Naive thymus-derived CD4-positive, alpha-beta T cell (primary cell): ENCODE measurements at regions not wholly inside any gene's neighbourhood (a gene's known extent, or its start where the extent isn't known, plus 50 kb on each side); places are given as distances from the start of the nearest gene placed in this dataset.

Source experiments
- ATAC-seq: fragments of 150-1000 bp; cut with Tn5 transposase; 2 replicates; pipeline ENCODE4 v1.10.0; 2021; ENCODE audit warnings: mild to moderate bottlenecking, moderate library complexity
- CTCF ChIA-PET: fragments of 350-600 bp; sonication (Branson Sonifier 250); formaldehyde crosslinking; loops from one replicate; lab custom pipeline; 2021; ENCODE audit warnings: antibody characterized with exemption; lab: Charles Lee
- POLR2A ChIA-PET: fragments of 350-600 bp; sonication (Branson Sonifier 250); formaldehyde crosslinking; loops from one replicate; lab custom pipeline; 2021; ENCODE audit warnings: antibody characterized with exemption, inconsistent platforms; lab: Charles Lee
- DNase-seq, 9 donors: peaks; one replicate each; pipeline versions ENCODE4 v3.0.0 to v3.0.0-alpha.2; 2020 to 2022; ENCODE audit warnings: mixed read lengths in 1 of 9
- H3K27ac ChIP-seq: one replicate; pipeline ENCODE4 v1.7.0; 2013; ENCODE audit warnings: mild to moderate bottlenecking, low read depth, low read length, moderate library complexity
- H3K27me3 ChIP-seq, 2 donors: one replicate each; pipeline ENCODE4 v1.7.0; 2013; ENCODE audit warnings: low read length in 2 of 2, mild to moderate bottlenecking in 2 of 2, moderate library complexity in 2 of 2; ENCODE audit not compliant: control insufficient read depth in 2 of 2, insufficient read depth in 2 of 2
- H3K36me3 ChIP-seq, 3 experiments: 1 replicate in 2 of 3; 2 replicates in 1 of 3; pipeline ENCODE4 v1.7.0; 2013; ENCODE audit warnings: low read length in 3 of 3, mild to moderate bottlenecking in 3 of 3, moderate library complexity in 1 of 3; ENCODE audit not compliant: insufficient read depth in 3 of 3, control insufficient read depth in 2 of 3
- H3K4me1 ChIP-seq, 2 donors: one replicate each; pipeline ENCODE4 v1.7.0; 2013; ENCODE audit warnings: low read length in 2 of 2, mild to moderate bottlenecking in 2 of 2, moderate library complexity in 1 of 2; ENCODE audit not compliant: control insufficient read depth in 2 of 2, insufficient read depth in 2 of 2
- H3K4me3 ChIP-seq: 2 replicates; pipeline ENCODE4 v1.7.0; 2013; ENCODE audit warnings: mild to moderate bottlenecking, low read length
- H3K9me3 ChIP-seq, 3 experiments: 1 replicate in 2 of 3; 2 replicates in 1 of 3; pipeline ENCODE4 v1.7.0; 2013; ENCODE audit warnings: low read length in 3 of 3; ENCODE audit not compliant: control insufficient read depth in 2 of 3
- H3K27ac Mint-ChIP-seq, 9 donors: one replicate each; pipeline ENCODE4 v1.8.0; 2020 to 2022; ENCODE audit warnings: mixed read lengths in 9 of 9, mild to moderate bottlenecking in 8 of 9, moderate library complexity in 5 of 9, inconsistent platforms in 2 of 9
- H3K27me3 Mint-ChIP-seq, 5 donors: one replicate each; pipeline ENCODE4 v1.8.0; 2021 to 2022; ENCODE audit warnings: mixed read lengths in 5 of 5, mild to moderate bottlenecking in 1 of 5
- H3K36me3 Mint-ChIP-seq, 5 donors: one replicate each; pipeline ENCODE4 v1.8.0; 2020 to 2022; ENCODE audit warnings: mixed read lengths in 5 of 5, mild to moderate bottlenecking in 3 of 5, inconsistent platforms in 1 of 5
- H3K4me1 Mint-ChIP-seq, 7 donors: one replicate each; pipeline ENCODE4 v1.8.0; 2020 to 2022; ENCODE audit warnings: mixed read lengths in 7 of 7, mild to moderate bottlenecking in 3 of 7, inconsistent platforms in 1 of 7
- H3K4me3 Mint-ChIP-seq, 10 donors: one replicate each; pipeline ENCODE4 v1.8.0; 2020 to 2022; ENCODE audit warnings: mild to moderate bottlenecking in 10 of 10, mixed read lengths in 10 of 10, moderate library complexity in 6 of 10, inconsistent platforms in 2 of 10
- H3K9me3 Mint-ChIP-seq, 11 donors: one replicate each; pipeline ENCODE4 v1.8.0; 2020 to 2022; ENCODE audit warnings: mixed read lengths in 11 of 11, mild to moderate bottlenecking in 4 of 11, inconsistent platforms in 1 of 11, moderate library complexity in 1 of 11
- intact Hi-C, 2 donors: fragments of 100-400 bp; cut with micrococcal nuclease; formaldehyde crosslinking; loops; one replicate each; pipeline ENCODE4 v1.15.1; 2023

GRCh38 chr12:107480836-107481608 is 204.6 kb upstream of the PWP1 start:
- Mint-ChIP-seq H3K4me3 (no peak overlapping the region), H3K9me3 (no peaks in the 10 kb centered on the region), H3K27me3 (no peaks in the 10 kb centered on the region), H3K4me1 (peaks cover 6 to 65% (median 40%) of the 10 kb centered on the region in 7 donors), H3K36me3 (no peaks in the 10 kb centered on the region), H3K27ac (peak overlapping the region in 1 of 9 donors; percentile 74)
- ChIA-PET CTCF (interaction anchor here (0.7 kb wide), 1 partner anchor 12 kb away, joined by 4 read pairs; no protein-coding TSS in a partner anchor), POLR2A (no interaction called here)
- H3K27ac ChIP-seq, result no peak overlapping the region
- intact Hi-C loops, result no loop called here
- no peaks in the 10 kb centered on the region for H3K36me3 ChIP-seq
- no peaks in the 10 kb centered on the region for H3K9me3 ChIP-seq
- DNase-seq (no peak), ATAC-seq (no peak)
- H3K4me1 ChIP-seq, result peaks cover 0 to 4% of the 10 kb centered on the region in 2 donors
- no peak overlapping the region for H3K4me3 ChIP-seq
- no peaks in the 10 kb centered on the region for H3K27me3 ChIP-seq

GRCh38 chr12:107484230-107484629 is 201.4 kb upstream of the PWP1 start:
- H3K9me3 ChIP-seq, result no peaks in the 10 kb centered on the region
- H3K4me3 ChIP-seq, result no peak overlapping the region
- POLR2A ChIA-PET, result no interaction called here
- Mint-ChIP-seq H3K36me3 (no peaks in the 10 kb centered on the region), H3K4me1 (peaks cover 8 to 79% (median 60%) of the 10 kb centered on the region in 7 donors), H3K9me3 (no peaks in the 10 kb centered on the region), H3K4me3 (no peak overlapping the region), H3K27ac (peak overlapping the region in 4 of 9 donors; percentile 21 to 72 (median 44)), H3K27me3 (no peaks in the 10 kb centered on the region)
- intact Hi-C loops, result no loop called here
- no peak overlapping the region for H3K27ac ChIP-seq
- DNase-seq (no peak), ATAC-seq (no peak)
- CTCF ChIA-PET, result no interaction called here
- H3K36me3 ChIP-seq, result no peaks in the 10 kb centered on the region
- H3K4me1 ChIP-seq, result peaks cover 3 to 9% of the 10 kb centered on the region in 2 donors
- H3K27me3 ChIP-seq, result no peaks in the 10 kb centered on the region

- POLR2A ChIA-PET, result interaction anchor here (1.3 kb wide), 1 partner anchor 32 kb away, joined by 3 read pairs; no protein-coding TSS in a partner anchor
- CTCF ChIA-PET, result no interaction called here
- Histone ChIP-seq H3K9me3 (no peaks in the 10 kb centered on the region), H3K4me1 (peaks cover 3 to 9% of the 10 kb centered on the region in 2 donors), H3K27ac (no peak overlapping the region), H3K4me3 (no peak overlapping the region), H3K36me3 (no peaks in the 10 kb centered on the region), H3K27me3 (no peaks in the 10 kb centered on the region)
- DNase-seq (no peak), ATAC-seq (no peak)
- H3K36me3 Mint-ChIP-seq, result no peaks in the 10 kb centered on the region
- no peak overlapping the region for H3K4me3 Mint-ChIP-seq
- H3K27ac Mint-ChIP-seq, result peak overlapping the region in 3 of 9 donors; percentile 25 to 72 (median 54)
- intact Hi-C loops, result no loop called here
- no peaks in the 10 kb centered on the region for H3K27me3 Mint-ChIP-seq
- peaks cover 8 to 72% (median 60%) of the 10 kb centered on the region in 7 donors for H3K4me1 Mint-ChIP-seq
- H3K9me3 Mint-ChIP-seq, result no peaks in the 10 kb centered on the region
Measured at GRCh38 chr12:107484941-107485340, 200.7 kb upstream of the PWP1 start.

GRCh38 chr12:107485731-107486130 is 199.9 kb upstream of the PWP1 start:
- Mint-ChIP-seq H3K36me3 (no peaks in the 10 kb centered on the region), H3K4me1 (peaks cover 8 to 65% (median 61%) of the 10 kb centered on the region in 7 donors), H3K27me3 (no peaks in the 10 kb centered on the region), H3K9me3 (no peaks in the 10 kb centered on the region), H3K4me3 (peak overlapping the region in 1 of 10 donors; percentile 34), H3K27ac (peak overlapping the region in 5 of 9 donors; percentile 5 to 43 (median 32))
- no peak overlapping the region for H3K4me3 ChIP-seq
- ATAC-seq (no peak), DNase-seq (no peak)
- CTCF ChIA-PET, result no interaction called here
- intact Hi-C loops, result no loop called here
- H3K27me3 ChIP-seq, result no peaks in the 10 kb centered on the region
- no peaks in the 10 kb centered on the region for H3K9me3 ChIP-seq
- peaks cover 3 to 9% of the 10 kb centered on the region in 2 donors for H3K4me1 ChIP-seq
- no peaks in the 10 kb centered on the region for H3K36me3 ChIP-seq
- no peak overlapping the region for H3K27ac ChIP-seq
- POLR2A ChIA-PET, result interaction anchor here (1.3 kb wide), 1 partner anchor 31 kb away, joined by 3 read pairs; no protein-coding TSS in a partner anchor

GRCh38 chr12:107486140-107486892 is 199.3 kb upstream of the PWP1 start:
- peak overlapping the region in 5 of 9 donors; percentile 6 to 80 (median 36) for H3K27ac Mint-ChIP-seq
- no peak for ATAC-seq
- intact Hi-C loops, result no loop called here

GRCh38 chr12:107487011-107487680 is 198.5 kb upstream of the PWP1 start:
- intact Hi-C loops, result no loop called here
- H3K9me3 ChIP-seq, result no peaks in the 10 kb centered on the region
- Mint-ChIP-seq H3K27ac (peak overlapping the region in 1 of 9 donors; percentile 6), H3K36me3 (no peaks in the 10 kb centered on the region), H3K9me3 (no peaks in the 10 kb centered on the region), H3K27me3 (no peaks in the 10 kb centered on the region), H3K4me3 (peak overlapping the region in 3 of 10 donors; percentile 18 to 26 (median 20)), H3K4me1 (peaks cover 13 to 73% (median 67%) of the 10 kb centered on the region in 7 donors)
- DNase-seq (no peak), ATAC-seq (no peak)
- H3K27ac ChIP-seq, result no peak overlapping the region
- H3K27me3 ChIP-seq, result no peaks in the 10 kb centered on the region
- H3K4me1 ChIP-seq, result peaks cover 3 to 11% of the 10 kb centered on the region in 2 donors
- ChIA-PET CTCF (interaction anchor here (1.4 kb wide), 1 partner anchor 98 kb away, joined by 4 read pairs; no protein-coding TSS in a partner anchor), POLR2A (interaction anchor here (0.6 kb wide), 1 partner anchor 73 kb away, joined by 3 read pairs; no protein-coding TSS in a partner anchor)
- no peaks in the 10 kb centered on the region for H3K36me3 ChIP-seq
- H3K4me3 ChIP-seq, result no peak overlapping the region

More at GRCh38 chr12:107486140-107486892, 199.3 kb upstream of the PWP1 start:
- peaks cover 8 to 68% (median 64%) of the 10 kb centered on the region in 7 donors for H3K4me1 Mint-ChIP-seq
- H3K36me3 Mint-ChIP-seq, result no peaks in the 10 kb centered on the region
- no peaks in the 10 kb centered on the region for H3K9me3 ChIP-seq
- H3K4me1 ChIP-seq, result peaks cover 3 to 9% of the 10 kb centered on the region in 2 donors
- H3K4me3 Mint-ChIP-seq, result peak overlapping the region in 4 of 10 donors; percentile 0 to 34 (median 12)
- H3K4me3 ChIP-seq, result no peak overlapping the region
- no peaks in the 10 kb centered on the region for H3K36me3 ChIP-seq
- CTCF ChIA-PET, result interaction anchor here (1.4 kb wide), 1 partner anchor 97 kb away, joined by 4 read pairs; no protein-coding TSS in a partner anchor
- no peak for DNase-seq
- no peaks in the 10 kb centered on the region for H3K9me3 Mint-ChIP-seq
- no peaks in the 10 kb centered on the region for H3K27me3 Mint-ChIP-seq
- no peaks in the 10 kb centered on the region for H3K27me3 ChIP-seq
- no peak overlapping the region for H3K27ac ChIP-seq
- POLR2A ChIA-PET, result no interaction called here
